Activated CD4-positive, alpha-beta T cell treated with anti-CD3 and anti-CD28 coated beads for 36 hours (primary cell): ENCODE measurements at regions not wholly inside any gene's neighbourhood (a gene's known extent, or its start where the extent isn't known, plus 50 kb on each side); places are given as distances from the start of the nearest gene placed in this dataset.

Experiments used
- ATAC-seq: fragments of 200-7000 bp; cut with Tn5 transposase; one replicate; pipeline ENCODE4 v1.10.0; 2021; ENCODE audit warnings: mild to moderate bottlenecking, moderate library complexity
- CTCF ChIA-PET: fragments of 350-600 bp; sonication (Branson Sonifier 250); formaldehyde crosslinking; loops from one replicate; lab custom pipeline; 2021; ENCODE audit warnings: antibody characterized with exemption; lab: Charles Lee
- POLR2A ChIA-PET: fragments of 350-600 bp; sonication (Branson Sonifier 250); formaldehyde crosslinking; loops from one replicate; lab custom pipeline; 2021; ENCODE audit warnings: antibody characterized with exemption, inconsistent platforms; lab: Charles Lee
- DNase-seq: peaks from one replicate; pipeline ENCODE4 v3.0.0-alpha.2; 2020
- H3K27ac Mint-ChIP-seq: one replicate; pipeline ENCODE4 v1.8.0; 2021; ENCODE audit warnings: mixed read lengths
- H3K27me3 Mint-ChIP-seq: one replicate; pipeline ENCODE4 v1.8.0; 2021; ENCODE audit warnings: mixed read lengths
- H3K36me3 Mint-ChIP-seq: one replicate; pipeline ENCODE4 v1.8.0; 2021; ENCODE audit warnings: low read depth, mixed read lengths
- H3K4me1 Mint-ChIP-seq: one replicate; pipeline ENCODE4 v1.8.0; 2021; ENCODE audit warnings: mixed read lengths
- H3K4me3 Mint-ChIP-seq: one replicate; pipeline ENCODE4 v1.8.0; 2021; ENCODE audit warnings: mild to moderate bottlenecking, moderate library complexity, mixed read lengths
- H3K9me3 Mint-ChIP-seq: one replicate; pipeline ENCODE4 v1.8.0; 2021; ENCODE audit warnings: low read depth, mixed read lengths
- intact Hi-C, 2 experiments: fragments of 100-400 bp; cut with DNase I in 1 of 2; cut with micrococcal nuclease in 1 of 2; formaldehyde crosslinking; loops; one replicate each; pipeline versions ENCODE4 v1.14.2 to v1.15.1; 2022 to 2024; cut with DNase I, micrococcal nuclease

DNA sequence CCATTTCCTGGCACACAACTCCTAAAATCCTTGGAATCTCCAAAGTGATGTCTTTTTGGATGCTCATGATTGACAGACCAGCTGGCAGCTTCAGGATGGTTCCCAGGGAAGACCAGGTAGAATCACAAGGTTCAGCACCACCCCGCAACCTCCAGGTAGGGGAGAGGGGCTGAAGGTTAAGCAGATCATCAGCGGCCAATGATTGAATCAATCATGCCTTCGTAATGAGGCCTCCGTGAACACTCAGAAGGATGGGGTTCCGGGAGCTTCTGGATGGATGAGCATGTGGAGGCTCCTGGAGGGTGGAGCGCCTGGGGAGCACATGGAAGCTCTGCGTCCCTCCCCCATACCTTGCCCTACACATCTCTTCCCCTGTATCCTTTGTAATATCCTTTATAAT lies 185.9 kb downstream of the SEC14L1 start:
- Mint-ChIP-seq H3K4me3 (no peak overlapping the region), H3K27me3 (no peaks in the 10 kb centered on the region), H3K27ac (peak overlapping the region; percentile 81), H3K36me3 (no peaks in the 10 kb centered on the region), H3K4me1 (peaks cover 48% of the 10 kb centered on the region), H3K9me3 (no peaks in the 10 kb centered on the region)
- DNase-seq = no peak
- ChIA-PET CTCF (interaction anchor here (0.5 to 1.7 kb wide), 4 partner anchors 74 to 464 kb away, joined by 3 to 5 read pairs (median 4); no protein-coding TSS in a partner anchor), POLR2A (no interaction called here)
- no peak for ATAC-seq
- intact Hi-C loops = no loop called here

DNA sequence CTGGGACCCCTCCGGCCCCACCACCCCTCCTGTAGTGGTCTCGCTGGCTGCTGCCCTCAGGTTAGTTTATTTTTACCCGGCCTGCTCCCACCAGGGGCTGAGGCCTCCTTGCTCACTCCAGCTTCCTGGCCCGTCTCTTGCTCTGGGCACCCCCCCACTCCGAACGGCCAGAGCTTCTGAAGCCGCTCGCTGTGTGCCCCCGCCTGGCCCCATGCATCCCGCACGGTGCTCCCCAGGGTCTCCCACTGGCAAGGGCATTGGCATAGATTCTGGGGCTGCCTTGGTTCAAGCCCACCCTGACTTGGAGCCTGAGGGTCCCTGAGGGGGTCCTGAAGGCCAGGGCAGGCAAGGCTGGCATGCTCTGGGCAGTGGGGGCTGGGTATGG lies 186.4 kb downstream of the SEC14L1 start:
- Mint-ChIP-seq H3K4me1 (peaks cover 53% of the 10 kb centered on the region), H3K27me3 (no peaks in the 10 kb centered on the region), H3K4me3 (no peak overlapping the region), H3K36me3 (peaks cover 1% of the 10 kb centered on the region), H3K27ac (no peak overlapping the region), H3K9me3 (no peaks in the 10 kb centered on the region)
- intact Hi-C loops = no loop called here
- CTCF ChIA-PET = interaction anchor here (0.5 to 1.7 kb wide), 5 partner anchors 74 to 463 kb away, joined by 3 to 5 read pairs (median 4); no protein-coding TSS in a partner anchor
- DNase-seq (no peak), ATAC-seq (no peak)
- POLR2A ChIA-PET = interaction anchor here (0.5 kb wide), 1 partner anchor 163 kb away, joined by 3 read pairs; no protein-coding TSS in a partner anchor

DNA sequence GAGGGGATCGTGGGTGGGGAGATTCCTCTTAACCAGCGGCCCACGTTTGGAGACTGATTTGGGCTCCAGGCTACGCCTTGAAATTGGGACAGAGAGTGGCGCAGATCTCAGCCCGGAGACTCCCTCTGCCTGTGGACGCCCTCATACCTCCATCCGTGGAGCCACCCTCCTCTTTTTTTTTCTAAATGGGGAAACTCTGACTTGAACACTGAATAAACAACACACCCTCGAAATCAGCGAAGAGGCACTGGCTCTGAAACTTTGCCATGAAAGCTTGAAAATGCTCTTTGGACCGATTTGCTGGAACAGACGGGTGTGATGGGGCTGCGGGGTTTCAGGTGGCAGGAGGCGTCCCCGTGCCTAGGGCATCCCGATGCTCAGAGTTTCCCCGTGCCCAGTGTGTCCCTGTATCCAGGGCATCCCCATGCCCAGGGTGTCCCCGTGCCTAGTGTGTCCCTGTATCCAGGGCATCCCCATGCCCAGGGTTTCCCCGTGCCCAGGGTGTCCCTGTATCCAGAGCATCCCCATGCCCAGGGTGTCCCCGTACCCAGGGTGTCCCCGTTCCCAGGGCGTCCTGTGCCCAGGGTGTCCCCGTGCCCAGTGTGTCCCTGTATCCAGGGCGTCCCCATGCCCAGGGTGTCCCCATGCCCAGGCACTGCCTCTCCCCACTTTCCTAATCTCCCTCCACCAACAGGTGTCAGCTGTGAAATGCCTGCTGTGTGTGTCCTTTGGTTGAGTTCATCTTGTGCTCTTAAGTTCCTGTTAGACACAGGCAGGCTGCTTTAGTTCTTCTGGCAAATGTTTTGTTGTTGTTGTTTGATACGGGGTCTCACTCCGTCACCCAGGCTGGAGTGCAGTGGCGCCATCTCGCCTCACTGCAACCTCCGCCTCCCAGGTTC lies 187.0 kb downstream of the SEC14L1 start:
- no peaks in the 10 kb centered on the region for H3K9me3 Mint-ChIP-seq
- no peak overlapping the region for H3K4me3 Mint-ChIP-seq
- DNase-seq (no peak), ATAC-seq (no peak)
- peaks cover 60% of the 10 kb centered on the region for H3K4me1 Mint-ChIP-seq
- ChIA-PET POLR2A (interaction anchor here (0.5 kb wide), 1 partner anchor 162 kb away, joined by 3 read pairs; no protein-coding TSS in a partner anchor), CTCF (interaction anchor here (0.6 to 1.7 kb wide), 5 partner anchors 13 to 93 kb away, joined by 3 to 5 read pairs (median 4); no protein-coding TSS in a partner anchor)
- H3K27ac Mint-ChIP-seq = no peak overlapping the region
- no peaks in the 10 kb centered on the region for H3K27me3 Mint-ChIP-seq
- peaks cover 2% of the 10 kb centered on the region for H3K36me3 Mint-ChIP-seq
- intact Hi-C loops = no loop called here

DNA sequence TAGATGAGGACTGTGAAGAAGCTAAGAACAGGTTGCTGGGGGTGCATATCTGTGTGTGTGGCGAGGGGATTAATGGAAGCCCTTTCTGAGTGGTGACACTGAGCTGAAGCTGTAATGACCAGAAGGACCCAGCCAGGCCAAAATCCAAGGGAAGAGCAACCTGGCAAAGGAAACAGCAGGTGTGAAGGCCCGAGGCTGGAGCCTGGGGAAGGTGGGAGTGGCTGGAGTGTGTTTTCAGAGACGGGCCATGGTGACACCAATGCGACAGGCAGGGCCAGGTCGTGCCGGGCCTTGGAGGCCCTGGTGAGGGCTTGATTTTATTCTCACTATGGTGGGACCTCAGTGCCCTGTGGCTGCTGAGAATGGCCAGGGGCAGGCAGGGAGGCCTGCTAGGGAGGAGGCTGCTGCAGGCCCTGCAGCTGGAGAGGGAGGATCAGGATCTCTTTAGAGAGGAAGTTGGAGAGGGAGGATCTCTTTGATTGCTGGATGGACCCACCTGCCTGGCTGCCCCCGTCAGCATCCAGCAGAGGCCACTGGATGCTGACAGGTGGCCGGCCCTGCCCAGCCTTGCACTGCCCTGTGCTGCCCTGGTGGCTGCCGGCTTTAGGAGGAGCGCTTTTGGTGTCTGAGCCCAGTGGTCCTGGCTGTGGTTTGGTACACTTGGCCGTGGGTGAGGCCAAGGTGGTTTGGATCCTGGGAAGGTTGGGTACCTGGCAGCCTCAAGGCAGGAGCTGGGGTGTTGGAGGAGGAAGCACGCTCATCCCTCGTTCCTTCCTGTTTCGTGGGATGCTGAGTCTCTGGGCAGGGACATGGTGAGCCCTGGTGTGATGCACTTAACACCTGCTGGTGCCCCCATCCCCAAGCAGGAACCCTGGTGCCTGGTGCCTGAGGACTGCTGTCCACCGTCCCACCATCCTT lies 188.3 kb downstream of the SEC14L1 start:
- intact Hi-C loops = no loop called here
- Mint-ChIP-seq H3K4me1 (peaks cover 65% of the 10 kb centered on the region), H3K27me3 (no peaks in the 10 kb centered on the region), H3K27ac (no peak overlapping the region), H3K9me3 (no peaks in the 10 kb centered on the region), H3K36me3 (peaks cover 3% of the 10 kb centered on the region), H3K4me3 (no peak overlapping the region)
- DNase-seq (no peak), ATAC-seq (no peak)
- ChIA-PET POLR2A (no interaction called here), CTCF (interaction anchor here (0.7 to 4.9 kb wide), 6 partner anchors 12 to 199 kb away, joined by 3 to 53 read pairs (median 4); no protein-coding TSS in a partner anchor)

DNA sequence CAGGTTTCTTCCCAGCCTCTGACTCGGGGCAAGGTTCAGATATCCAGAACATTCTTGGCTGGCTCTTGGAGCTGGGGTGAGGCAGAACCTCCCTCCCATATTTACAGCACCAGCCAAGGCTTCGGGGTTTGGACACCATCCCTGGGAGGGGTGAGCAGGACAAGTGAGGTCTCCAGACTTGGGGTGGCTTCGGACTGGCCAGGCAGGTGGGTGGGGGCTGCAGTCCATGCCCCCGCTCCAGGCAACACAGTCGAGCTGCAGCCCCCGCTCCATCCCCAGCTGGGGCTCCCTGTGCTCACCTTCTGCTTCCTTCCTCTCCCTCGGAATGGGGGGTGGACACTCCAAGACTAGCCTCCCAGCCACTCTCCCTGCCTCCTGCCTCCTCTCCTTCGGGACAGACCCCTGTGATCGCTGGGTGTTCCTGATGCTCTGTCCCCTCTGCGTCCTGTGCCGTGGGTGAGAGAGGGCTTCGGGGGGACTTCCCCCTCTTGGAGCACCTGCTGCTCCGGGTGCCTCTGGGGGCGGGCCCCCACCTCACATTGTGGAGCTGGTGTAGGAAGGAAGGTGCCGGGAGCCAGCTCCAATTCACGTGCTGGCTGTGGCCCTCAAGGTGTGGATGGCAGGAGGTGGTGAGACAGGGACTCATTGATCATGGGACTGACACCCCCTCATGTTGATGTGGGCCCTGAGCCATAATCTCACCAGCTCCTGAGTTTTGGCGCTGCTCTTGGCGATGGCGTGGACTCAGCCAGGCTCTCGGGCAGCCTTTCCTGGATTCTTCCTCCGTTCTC lies 189.2 kb downstream of the SEC14L1 start:
- Mint-ChIP-seq H3K27me3 (no peaks in the 10 kb centered on the region), H3K36me3 (peaks cover 3% of the 10 kb centered on the region), H3K27ac (peak overlapping the region; percentile 25), H3K9me3 (no peaks in the 10 kb centered on the region), H3K4me3 (no peak overlapping the region), H3K4me1 (peaks cover 59% of the 10 kb centered on the region)
- ChIA-PET POLR2A (no interaction called here), CTCF (interaction anchor here (0.6 to 4.9 kb wide), 14 partner anchors 14 to 200 kb away, joined by 3 to 53 read pairs (median 5); no protein-coding TSS in a partner anchor)
- intact Hi-C loops = loop anchor here (2.0 to 10.0 kb wide), 4 partner anchors 71 to 315 kb away; no protein-coding TSS in a partner anchor
- ATAC-seq (no peak), DNase-seq (no peak)

DNA sequence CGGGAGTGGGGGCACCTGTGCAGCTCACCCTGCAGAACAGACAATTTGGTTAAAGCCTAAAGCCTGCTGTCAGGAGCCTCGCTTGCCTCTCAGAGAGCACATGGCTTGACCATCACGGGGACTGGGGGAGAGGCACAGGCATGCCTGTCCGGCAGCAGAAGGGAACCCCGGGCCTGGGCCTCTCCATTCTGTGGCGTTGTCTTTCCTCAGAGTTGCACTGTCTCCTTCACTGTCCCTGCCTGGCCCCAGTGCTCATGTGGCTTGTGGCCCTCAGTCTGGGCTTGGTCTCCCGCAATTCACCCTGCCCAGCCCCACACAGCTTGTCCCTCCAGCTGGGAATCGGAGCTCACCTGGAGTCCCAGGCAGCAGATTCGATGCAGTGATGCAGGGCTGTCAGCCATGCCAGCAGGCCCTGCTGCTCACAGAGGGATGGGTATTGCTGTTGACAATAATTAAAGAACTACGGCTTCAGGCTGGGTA lies 189.9 kb downstream of the SEC14L1 start:
- Mint-ChIP-seq H3K9me3 (no peaks in the 10 kb centered on the region), H3K27me3 (no peaks in the 10 kb centered on the region), H3K4me3 (no peak overlapping the region), H3K36me3 (peaks cover 3% of the 10 kb centered on the region), H3K27ac (peak overlapping the region; percentile 25), H3K4me1 (peaks cover 52% of the 10 kb centered on the region)
- intact Hi-C loops = loop anchor here (1.0 to 10.0 kb wide), 8 partner anchors 44 to 314 kb away; no protein-coding TSS in a partner anchor
- no peak for ATAC-seq
- DNase-seq = no peak
- POLR2A ChIA-PET = no interaction called here
- CTCF ChIA-PET = interaction anchor here (0.6 to 4.9 kb wide), 19 partner anchors 9 to 182 kb away, joined by 3 to 53 read pairs (median 5); no protein-coding TSS in a partner anchor

DNA sequence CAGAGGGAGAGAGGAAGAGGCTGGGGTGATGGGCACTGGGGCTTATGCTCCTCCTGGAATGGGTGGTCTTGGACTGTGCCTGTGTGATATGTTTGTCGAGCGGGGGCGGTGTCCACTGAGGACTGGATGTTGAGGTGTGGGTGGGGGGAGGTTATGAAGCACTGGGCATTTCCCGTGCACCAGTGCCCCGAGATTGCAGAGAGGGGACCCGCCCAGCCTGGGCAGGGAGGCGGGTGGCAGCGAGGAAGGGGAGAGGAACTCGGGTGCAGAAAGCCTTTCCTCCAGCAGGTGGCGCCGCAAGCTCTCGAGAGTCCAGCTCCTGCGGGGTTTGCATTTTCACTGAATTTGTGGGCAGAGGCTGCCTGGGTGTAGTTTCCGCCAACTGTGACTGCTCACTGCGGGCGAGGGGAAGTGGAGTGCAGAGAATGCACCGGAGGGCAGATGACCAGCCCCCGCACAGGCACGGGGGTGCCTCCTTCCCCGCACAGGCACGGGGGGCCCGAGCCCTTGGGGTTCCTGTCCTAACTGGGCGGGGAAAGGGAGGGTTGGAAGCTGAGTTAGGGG lies 190.6 kb downstream of the SEC14L1 start:
- intact Hi-C loops = loop anchor here (1.0 to 10.0 kb wide), 8 partner anchors 43 to 313 kb away; no protein-coding TSS in a partner anchor
- peaks cover 44% of the 10 kb centered on the region for H3K4me1 Mint-ChIP-seq
- ChIA-PET POLR2A (interaction anchor here (0.6 to 1.2 kb wide), 2 partner anchors 9 to 308 kb away, joined by 4 to 5 read pairs; no protein-coding TSS in a partner anchor), CTCF (interaction anchor here (0.6 to 4.9 kb wide), 31 partner anchors 9 to 682 kb away, joined by 3 to 53 read pairs (median 4); no protein-coding TSS in a partner anchor)
- H3K27ac Mint-ChIP-seq = peak overlapping the region; percentile 73
- DNase-seq (peak; percentile 98), ATAC-seq (peak; percentile 89)
- H3K4me3 Mint-ChIP-seq = peak overlapping the region; percentile 50
- H3K36me3 Mint-ChIP-seq = peaks cover 3% of the 10 kb centered on the region
- H3K27me3 Mint-ChIP-seq = no peaks in the 10 kb centered on the region
- H3K9me3 Mint-ChIP-seq = no peaks in the 10 kb centered on the region

DNA sequence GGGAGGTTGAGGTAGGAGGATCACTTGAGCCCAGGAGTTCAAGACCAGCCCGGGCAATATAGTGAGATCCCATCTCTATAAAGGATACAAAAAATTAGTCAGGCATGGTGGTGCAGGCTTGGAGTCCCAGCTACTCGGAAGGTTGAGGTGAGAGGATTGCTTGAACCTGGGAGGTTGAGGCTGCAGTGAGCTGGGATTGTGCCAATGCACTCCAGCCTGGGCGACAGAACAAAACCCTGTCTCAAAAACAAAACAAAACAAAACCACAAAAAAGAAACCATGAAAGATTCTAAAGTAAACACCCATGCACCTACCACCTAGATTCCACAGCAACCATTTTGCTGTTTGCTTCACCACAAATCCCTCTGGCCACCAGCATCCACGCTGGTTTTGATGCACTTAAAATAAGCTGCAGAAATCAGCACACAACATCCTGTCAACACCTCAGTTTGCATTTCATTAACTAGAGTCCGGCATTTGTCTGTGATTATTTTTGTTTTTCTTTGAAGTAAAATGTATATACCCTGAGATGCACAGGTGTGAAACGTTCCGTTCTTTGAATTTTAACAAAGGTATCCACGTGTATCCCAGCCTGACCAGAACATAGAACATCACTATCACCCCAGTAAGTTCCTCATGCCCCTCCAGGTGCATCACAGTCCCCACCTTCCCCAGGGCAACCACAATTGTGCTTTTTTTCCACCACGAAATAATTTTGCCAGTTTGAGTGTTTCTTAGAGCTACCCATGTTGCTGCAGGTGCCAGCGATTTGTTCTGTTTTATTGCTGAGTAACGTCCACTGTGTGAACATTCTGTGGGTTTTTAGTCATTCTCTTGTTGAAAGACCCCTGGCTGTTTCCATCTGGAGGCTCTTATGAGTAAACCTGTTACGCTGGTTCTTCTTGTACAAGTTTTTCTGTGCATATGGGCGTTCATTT lies 191.5 kb downstream of the SEC14L1 start:
- peak overlapping the region; percentile 88 for H3K27ac Mint-ChIP-seq
- CTCF ChIA-PET = interaction anchor here (0.6 to 4.9 kb wide), 31 partner anchors 8 to 681 kb away, joined by 3 to 53 read pairs (median 4); no protein-coding TSS in a partner anchor
- DNase-seq (peak; percentile 36), ATAC-seq (peak; percentile 14)
- no peaks in the 10 kb centered on the region for H3K27me3 Mint-ChIP-seq
- peak overlapping the region; percentile 50 for H3K4me3 Mint-ChIP-seq
- POLR2A ChIA-PET = interaction anchor here (1.2 kb wide), 1 partner anchor 9 kb away, joined by 4 read pairs; no protein-coding TSS in a partner anchor
- peaks cover 37% of the 10 kb centered on the region for H3K4me1 Mint-ChIP-seq
- peaks cover 5% of the 10 kb centered on the region for H3K36me3 Mint-ChIP-seq
- intact Hi-C loops = loop anchor here (2.0 to 10.0 kb wide), 6 partner anchors 24 to 510 kb away; no protein-coding TSS in a partner anchor
- H3K9me3 Mint-ChIP-seq = peaks cover 2% of the 10 kb centered on the region
